ENCODE measurements at regions not wholly inside any gene's neighbourhood (a gene's known extent, or its start where the extent isn't known, plus 50 kb on each side); places are given as distances from the start of the nearest gene placed in this dataset.

- Histone ChIP-seq H3K27ac (no peak overlapping the region), H3K36me3 (no peaks in the 10 kb centered on the region), H3K4me1 (peaks cover 0 to 8% (median 4%) of the 10 kb centered on the region in 3 donors), H3K9me3 (no peaks in the 10 kb centered on the region), H3K4me3 (no peak overlapping the region), H3K27me3 (no peaks in the 10 kb centered on the region)
- intact Hi-C loops (cut with DNase I): no loop called here
- DNase-seq: no peak
- no peak for TF ChIP-seq CTCF (IDR thresholded peaks at IDR 0.05)
- no peak for TF ChIP-seq POLR2A (IDR thresholded peaks at IDR 0.05)
- WGBS, 2 donors: 86 to 92% methylated on average over 3 of the region's 3 CpGs
These were observed 186.5 kb downstream of the NR4A2 start for GRCh38 chr2:156145976-156146375.

GRCh38 chr2:156145469-156145868, 187.1 kb downstream of the NR4A2 start:
- H3K27me3 ChIP-seq: no peaks in the 10 kb centered on the region
- H3K4me3 ChIP-seq: no peak overlapping the region
- intact Hi-C loops (cut with DNase I): no loop called here
- TF ChIP-seq POLR2A (IDR thresholded peaks at IDR 0.05) (no peak), CTCF (IDR thresholded peaks at IDR 0.05) (no peak)
- no peaks in the 10 kb centered on the region for H3K9me3 ChIP-seq
- H3K36me3 ChIP-seq: no peaks in the 10 kb centered on the region
- WGBS, 2 donors: 68 to 70% methylated on average over 3 of the region's 3 CpGs
- no peak for DNase-seq
- H3K27ac ChIP-seq: no peak overlapping the region
- peaks cover 0 to 8% (median 4%) of the 10 kb centered on the region in 3 donors for H3K4me1 ChIP-seq

- Histone ChIP-seq H3K27ac (no peak overlapping the region), H3K27me3 (no peaks in the 10 kb centered on the region), H3K36me3 (no peaks in the 10 kb centered on the region), H3K9me3 (no peaks in the 10 kb centered on the region), H3K4me1 (no peaks in the 10 kb centered on the region), H3K4me3 (no peak overlapping the region)
- no peak for TF ChIP-seq POLR2A (IDR thresholded peaks at IDR 0.05)
- no peak for TF ChIP-seq CTCF (IDR thresholded peaks at IDR 0.05)
- intact Hi-C loops (cut with DNase I): no loop called here
- 64 to 79% methylated on average over 4 of the region's 4 CpGs for WGBS, 2 donors
- no peak for DNase-seq
These were observed 196.0 kb downstream of the NR4A2 start for GRCh38 chr2:156136566-156136965.

GRCh38 chr2:156134887-156135286, 197.6 kb downstream of the NR4A2 start:
- 90 to 95% methylated on average over 5 of the region's 5 CpGs for WGBS, 2 donors
- intact Hi-C loops (cut with DNase I): no loop called here

GRCh38 chr2:156132941-156133340, 199.6 kb downstream of the NR4A2 start:
- 79 to 86% methylated on average over 1 of the region's 1 CpG for WGBS, 2 donors
- TF ChIP-seq CTCF (IDR thresholded peaks at IDR 0.05): no peak
- TF ChIP-seq POLR2A (IDR thresholded peaks at IDR 0.05): no peak
- Histone ChIP-seq H3K36me3 (no peaks in the 10 kb centered on the region), H3K27me3 (no peaks in the 10 kb centered on the region), H3K4me3 (no peak overlapping the region), H3K9me3 (no peaks in the 10 kb centered on the region), H3K27ac (no peak overlapping the region), H3K4me1 (no peaks in the 10 kb centered on the region)
- DNase-seq: no peak
- intact Hi-C loops (cut with DNase I): no loop called here

More at GRCh38 chr2:156134887-156135286, 197.6 kb downstream of the NR4A2 start:
- Histone ChIP-seq H3K9me3 (no peaks in the 10 kb centered on the region), H3K36me3 (no peaks in the 10 kb centered on the region), H3K27ac (no peak overlapping the region), H3K4me1 (no peaks in the 10 kb centered on the region), H3K4me3 (no peak overlapping the region), H3K27me3 (no peaks in the 10 kb centered on the region)
- DNase-seq: no peak
- no peak for TF ChIP-seq POLR2A (IDR thresholded peaks at IDR 0.05)
- TF ChIP-seq CTCF (IDR thresholded peaks at IDR 0.05): no peak
